Endodermal cell (in vitro differentiated cells): ENCODE measurements at regions not wholly inside any gene's neighbourhood (a gene's known extent, or its start where the extent isn't known, plus 50 kb on each side); places are given as distances from the start of the nearest gene placed in this dataset.

Experiments
- DNase-seq: peaks from one replicate; pipeline ENCODE4 v3.0.0-alpha.2; 2017
- H3K27ac ChIP-seq: 2 replicates; pipeline ENCODE4 v1.5.1; 2013; ENCODE audit warnings: mild to moderate bottlenecking, low read depth, low read length, moderate library complexity
- H3K27me3 ChIP-seq: 2 replicates; pipeline ENCODE4 v1.6.1; 2013; ENCODE audit warnings: mild to moderate bottlenecking, low read length, moderate library complexity; ENCODE audit not compliant: insufficient read depth, control insufficient read depth, poor library complexity, severe bottlenecking
- H3K36me3 ChIP-seq: 2 replicates; pipeline ENCODE4 v1.7.0; 2013; ENCODE audit warnings: mild to moderate bottlenecking, low read length, moderate library complexity; ENCODE audit not compliant: control insufficient read depth, insufficient read depth
- H3K4me1 ChIP-seq: one replicate; pipeline ENCODE4 v1.7.0; 2013; ENCODE audit warnings: low read length; ENCODE audit not compliant: control insufficient read depth, insufficient read depth
- H3K4me3 ChIP-seq: 2 replicates; pipeline ENCODE4 v1.5.1; 2013; ENCODE audit warnings: mild to moderate bottlenecking, low read length, moderate library complexity
- H3K9ac ChIP-seq: 2 replicates; pipeline ENCODE4 v1.6.1; 2013; ENCODE audit warnings: mild to moderate bottlenecking, low read length, moderate library complexity; ENCODE audit not compliant: poor library complexity, severe bottlenecking; ENCODE audit errors: extremely low read depth
- H3K9me3 ChIP-seq: 2 replicates; pipeline ENCODE4 v1.6.1; 2013; ENCODE audit warnings: mild to moderate bottlenecking, low read length, moderate library complexity; ENCODE audit not compliant: control insufficient read depth
- H3K27ac Mint-ChIP-seq: 2 replicates; pipeline ENCODE4 v1.8.0; 2020; ENCODE audit warnings: mixed read lengths
- H3K27me3 Mint-ChIP-seq: 2 replicates; pipeline ENCODE4 v1.8.0; 2021; ENCODE audit warnings: mild to moderate bottlenecking, mixed read lengths; ENCODE audit not compliant: insufficient read depth
- H3K36me3 Mint-ChIP-seq: 2 replicates; pipeline ENCODE4 v1.8.0; 2020; ENCODE audit warnings: low read depth, mixed read lengths
- H3K4me1 Mint-ChIP-seq: 2 replicates; pipeline ENCODE4 v1.8.0; 2020; ENCODE audit warnings: mixed read lengths
- H3K4me3 Mint-ChIP-seq: 2 replicates; pipeline ENCODE4 v1.8.0; 2020; ENCODE audit warnings: mild to moderate bottlenecking, moderate library complexity, mixed read lengths
- H3K9me3 Mint-ChIP-seq: 2 replicates; pipeline ENCODE4 v1.8.0; 2020; ENCODE audit warnings: mild to moderate bottlenecking, mixed read lengths
- WGBS, 2 experiments: methylation state at CpG; one replicate each; pipeline versions ENCODE4 v1.1.5 to v1.1.7; 2013; ENCODE audit warnings: missing lambda C conversion rate in 2 of 2, mixed read lengths in 1 of 2; ENCODE audit not compliant: insufficient coverage in 1 of 2, insufficient read length in 1 of 2; 5-methylcytosine and 5-hydroxymethylcytosine counted together
- TF ChIP-seq, protein P1 (sequence below): fragments of 200-600 bp; sonication (generic); conservative IDR thresholded peaks from 2 replicates; pipeline ENCODE4 v1.5.0; 2021; ENCODE audit warnings: antibody characterized with exemption, mild to moderate bottlenecking

DNA sequence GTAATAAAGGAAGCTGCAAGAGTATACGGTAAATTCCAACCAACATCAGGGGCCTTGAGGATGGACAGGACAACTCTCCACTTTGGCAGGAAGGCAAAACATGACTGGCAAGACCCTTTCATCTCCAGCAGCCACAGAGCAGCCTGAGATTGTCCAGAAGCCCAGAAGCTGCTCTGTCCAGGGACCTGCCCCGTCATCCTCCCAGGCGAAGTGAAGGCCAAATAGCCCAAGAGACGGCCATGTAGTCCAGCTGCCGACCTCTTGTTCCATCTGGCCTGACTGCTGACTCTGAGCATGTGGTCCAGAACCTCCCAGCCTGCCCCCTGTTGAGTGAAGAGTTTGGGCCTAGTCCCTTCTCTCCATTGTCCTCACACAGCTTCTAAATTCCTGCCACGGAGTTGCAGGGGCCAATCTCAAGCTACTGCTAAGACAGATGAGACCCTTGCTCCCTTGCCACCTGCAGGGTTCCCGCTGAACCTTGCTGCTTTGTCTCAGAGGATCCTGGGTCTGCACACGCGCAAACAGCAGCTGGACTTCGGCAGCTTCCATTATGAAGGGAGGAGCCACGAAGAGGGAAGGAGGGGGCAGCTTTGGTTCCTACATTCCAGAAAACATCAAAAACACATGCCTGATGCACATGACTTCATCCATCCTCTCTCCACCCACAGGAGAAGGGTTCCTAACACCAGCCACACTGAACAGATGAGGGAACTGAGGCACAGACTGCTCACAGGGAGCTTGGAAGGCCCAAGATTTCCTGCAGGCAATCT lies 196.9 kb downstream of the KATNAL1 start:
- Mint-ChIP-seq H3K27me3 (no peaks in the 10 kb centered on the region), H3K27ac (no peak overlapping the region)
- no peaks in the 10 kb centered on the region for H3K36me3 ChIP-seq

DNA sequence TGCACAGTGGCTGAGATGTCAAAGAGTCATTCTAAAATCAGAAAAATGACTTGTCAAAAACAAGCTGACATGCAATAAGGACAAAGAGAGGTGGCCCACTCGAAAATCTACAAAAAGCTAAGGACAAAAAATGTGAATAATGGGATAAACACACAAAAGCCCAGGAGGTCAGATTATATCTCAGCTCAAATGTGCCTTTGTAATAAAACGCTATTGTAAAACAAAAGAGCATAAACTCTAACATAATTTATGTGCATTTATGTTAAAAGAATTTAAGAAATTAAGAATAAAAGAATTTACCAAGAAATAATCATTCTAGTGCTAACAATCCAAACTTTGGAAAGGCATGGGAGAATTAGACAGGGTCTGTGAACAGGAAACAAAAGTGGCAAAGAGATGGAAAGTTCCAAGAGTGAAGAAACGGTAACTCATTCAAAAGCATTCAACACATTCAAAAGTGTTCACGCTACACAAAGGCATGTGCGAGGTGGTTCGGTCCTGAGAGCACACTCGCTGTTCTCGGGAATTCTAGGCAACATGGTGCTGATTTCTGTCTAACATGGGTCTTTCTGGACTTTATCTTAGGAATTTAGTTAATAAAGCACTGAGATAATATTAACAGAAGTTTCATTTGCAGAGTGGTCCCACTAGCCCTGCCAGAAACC lies 197.7 kb downstream of the KATNAL1 start:
- H3K27ac ChIP-seq, result no peak overlapping the region
- H3K27me3 ChIP-seq, result no peaks in the 10 kb centered on the region
- TF ChIP-seq, protein P1, sequence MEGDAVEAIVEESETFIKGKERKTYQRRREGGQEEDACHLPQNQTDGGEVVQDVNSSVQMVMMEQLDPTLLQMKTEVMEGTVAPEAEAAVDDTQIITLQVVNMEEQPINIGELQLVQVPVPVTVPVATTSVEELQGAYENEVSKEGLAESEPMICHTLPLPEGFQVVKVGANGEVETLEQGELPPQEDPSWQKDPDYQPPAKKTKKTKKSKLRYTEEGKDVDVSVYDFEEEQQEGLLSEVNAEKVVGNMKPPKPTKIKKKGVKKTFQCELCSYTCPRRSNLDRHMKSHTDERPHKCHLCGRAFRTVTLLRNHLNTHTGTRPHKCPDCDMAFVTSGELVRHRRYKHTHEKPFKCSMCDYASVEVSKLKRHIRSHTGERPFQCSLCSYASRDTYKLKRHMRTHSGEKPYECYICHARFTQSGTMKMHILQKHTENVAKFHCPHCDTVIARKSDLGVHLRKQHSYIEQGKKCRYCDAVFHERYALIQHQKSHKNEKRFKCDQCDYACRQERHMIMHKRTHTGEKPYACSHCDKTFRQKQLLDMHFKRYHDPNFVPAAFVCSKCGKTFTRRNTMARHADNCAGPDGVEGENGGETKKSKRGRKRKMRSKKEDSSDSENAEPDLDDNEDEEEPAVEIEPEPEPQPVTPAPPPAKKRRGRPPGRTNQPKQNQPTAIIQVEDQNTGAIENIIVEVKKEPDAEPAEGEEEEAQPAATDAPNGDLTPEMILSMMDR, result no peak
- peaks cover 21% of the 10 kb centered on the region for H3K4me1 ChIP-seq
- H3K27me3 Mint-ChIP-seq, result no peaks in the 10 kb centered on the region
- H3K36me3 ChIP-seq, result no peaks in the 10 kb centered on the region
- H3K4me3 Mint-ChIP-seq, result no peak overlapping the region
- DNase-seq, result no peak
- H3K9me3 ChIP-seq, result no peaks in the 10 kb centered on the region
- H3K27ac Mint-ChIP-seq, result no peak overlapping the region
- peaks cover 35% of the 10 kb centered on the region for H3K4me1 Mint-ChIP-seq
- H3K9me3 Mint-ChIP-seq, result no peaks in the 10 kb centered on the region
- H3K4me3 ChIP-seq, result no peak overlapping the region
- no peaks in the 10 kb centered on the region for H3K36me3 Mint-ChIP-seq
- H3K9ac ChIP-seq, result no peak overlapping the region
- WGBS, 2 experiments, result 94% methylated on average over 6 to 8 of the region's 8 CpGs

More for the DNA sequence above, 196.9 kb downstream of the KATNAL1 start:
- DNase-seq, result no peak
- Mint-ChIP-seq H3K9me3 (no peaks in the 10 kb centered on the region), H3K4me3 (no peak overlapping the region), H3K36me3 (no peaks in the 10 kb centered on the region), H3K4me1 (peaks cover 36% of the 10 kb centered on the region)
- H3K27ac ChIP-seq, result no peak overlapping the region
- H3K9ac ChIP-seq, result no peak overlapping the region
- H3K4me1 ChIP-seq, result peaks cover 23% of the 10 kb centered on the region
- TF ChIP-seq, protein P1, result no peak
- WGBS, 2 experiments, result 87 to 94% methylated on average over 2 to 10 of the region's 11 CpGs
- no peaks in the 10 kb centered on the region for H3K9me3 ChIP-seq
- no peak overlapping the region for H3K4me3 ChIP-seq
- H3K27me3 ChIP-seq, result no peaks in the 10 kb centered on the region

DNA sequence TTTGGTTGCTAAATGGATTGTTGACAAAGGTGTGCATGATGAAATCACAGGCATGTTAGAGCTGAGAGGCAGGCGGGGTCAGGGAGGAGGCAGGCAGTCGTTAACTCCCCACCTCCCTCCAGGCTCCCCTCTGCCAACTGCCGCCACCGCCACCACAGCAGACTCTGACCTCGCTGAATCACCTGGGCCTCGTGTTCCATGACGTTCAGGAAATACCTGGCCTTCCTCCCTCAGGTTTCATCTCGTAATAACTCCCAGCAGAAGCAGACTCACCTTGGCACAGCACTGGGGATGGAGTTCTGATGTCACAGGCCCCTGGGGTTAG lies 198.5 kb downstream of the KATNAL1 start:
- no peak overlapping the region for H3K27ac Mint-ChIP-seq
- no peak overlapping the region for H3K27ac ChIP-seq
- H3K9ac ChIP-seq, result no peak overlapping the region

More for the DNA sequence above, 198.5 kb downstream of the KATNAL1 start:
- peaks cover 16% of the 10 kb centered on the region for H3K4me1 ChIP-seq
- Mint-ChIP-seq H3K4me3 (no peak overlapping the region), H3K4me1 (peaks cover 29% of the 10 kb centered on the region), H3K27me3 (no peaks in the 10 kb centered on the region), H3K9me3 (no peaks in the 10 kb centered on the region), H3K36me3 (no peaks in the 10 kb centered on the region)
- no peak overlapping the region for H3K4me3 ChIP-seq
- H3K36me3 ChIP-seq, result no peaks in the 10 kb centered on the region
- H3K9me3 ChIP-seq, result no peaks in the 10 kb centered on the region
- 77 to 100% methylated on average over 3 to 8 of the region's 8 CpGs for WGBS, 2 experiments
- TF ChIP-seq, protein P1, result no peak
- no peak for DNase-seq
- H3K27me3 ChIP-seq, result no peaks in the 10 kb centered on the region
